ENCODE measurements at regions not wholly inside any gene's neighbourhood (a gene's known extent, or its start where the extent isn't known, plus 50 kb on each side); places are given as distances from the start of the nearest gene placed in this dataset.

GRCh38 chr2:106686814-106687213 lies 199.2 kb downstream of the ST6GAL2 start:
- ChIA-PET POLR2A (no interaction called here), CTCF (no interaction called here)
- no peak overlapping the region for H3K4me3 Mint-ChIP-seq
- no peak for TF ChIP-seq CTCF (IDR thresholded peaks at IDR 0.05)
- H3K27me3 Mint-ChIP-seq: no peaks in the 10 kb centered on the region
- H3K27ac Mint-ChIP-seq: no peak overlapping the region
- ATAC-seq (ENCODE audit: low read depth) (no peak), DNase-seq (no peak)
- intact Hi-C loops (cut with micrococcal nuclease): no loop called here
- no peaks in the 10 kb centered on the region for H3K36me3 Mint-ChIP-seq (ENCODE audit: low read depth)
- peaks cover 11% of the 10 kb centered on the region for H3K9me3 Mint-ChIP-seq
- no peaks in the 10 kb centered on the region for H3K4me1 Mint-ChIP-seq

DNA sequence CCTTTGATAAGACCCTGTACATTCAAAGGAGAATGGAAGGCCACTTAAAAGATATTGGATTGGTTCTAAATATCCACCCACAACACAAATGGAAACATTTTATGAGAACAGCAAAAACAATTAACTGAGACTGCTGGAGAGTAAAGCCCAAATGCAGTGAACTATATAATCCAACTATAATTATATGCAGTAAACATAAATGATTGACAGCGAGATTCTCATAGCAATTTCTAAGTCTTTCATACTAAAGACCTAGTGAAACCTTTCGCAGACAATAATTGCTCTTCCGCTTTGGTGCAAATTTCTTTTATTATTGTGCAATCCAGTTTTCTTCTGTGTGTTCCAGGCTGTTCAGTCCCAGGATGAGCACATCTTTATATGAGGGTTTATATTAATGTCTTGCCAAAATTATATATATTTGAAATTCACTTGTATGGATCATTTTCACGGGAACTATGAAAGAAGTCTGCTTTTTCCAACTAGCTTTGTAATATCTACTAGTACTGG lies 190.9 kb downstream of the ST6GAL2 start:
- ChIA-PET POLR2A (no interaction called here), CTCF (no interaction called here)
- ATAC-seq (ENCODE audit: low read depth) (no peak), DNase-seq (no peak)
- Mint-ChIP-seq H3K4me1 (no peaks in the 10 kb centered on the region), H3K27ac (no peak overlapping the region), H3K9me3 (peaks cover 3% of the 10 kb centered on the region), H3K27me3 (no peaks in the 10 kb centered on the region), H3K4me3 (no peak overlapping the region), H3K36me3 (ENCODE audit: low read depth) (no peaks in the 10 kb centered on the region)
- TF ChIP-seq CTCF (IDR thresholded peaks at IDR 0.05): no peak
- intact Hi-C loops (cut with micrococcal nuclease): no loop called here

DNA sequence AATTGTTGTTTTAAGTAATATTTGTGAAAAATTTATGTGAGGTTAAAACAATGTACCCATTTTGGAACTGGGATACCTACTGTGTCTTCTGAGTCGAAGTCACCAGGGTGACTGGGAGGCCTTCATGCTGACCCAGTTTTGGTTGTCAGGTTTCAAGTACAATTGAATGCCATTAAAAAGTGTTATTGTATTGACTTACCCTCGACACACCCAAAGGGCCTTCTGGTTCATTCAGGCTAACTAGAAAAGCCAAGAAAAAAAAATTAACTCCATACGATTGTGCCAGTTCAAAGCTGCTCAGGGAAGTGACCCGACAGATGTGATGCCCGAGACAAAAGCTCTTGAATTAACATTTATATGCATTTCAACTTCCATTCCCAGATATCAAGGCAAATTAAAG lies 190.0 kb downstream of the ST6GAL2 start:
- no peaks in the 10 kb centered on the region for H3K27me3 Mint-ChIP-seq
- no peaks in the 10 kb centered on the region for H3K4me1 Mint-ChIP-seq
- no peak for TF ChIP-seq CTCF (IDR thresholded peaks at IDR 0.05)
- ATAC-seq (ENCODE audit: low read depth): no peak
- H3K9me3 Mint-ChIP-seq: no peaks in the 10 kb centered on the region
- POLR2A ChIA-PET: no interaction called here
- H3K4me3 Mint-ChIP-seq: no peak overlapping the region
- CTCF ChIA-PET: no interaction called here
- no peaks in the 10 kb centered on the region for H3K36me3 Mint-ChIP-seq (ENCODE audit: low read depth)
- no peak for DNase-seq
- no peak overlapping the region for H3K27ac Mint-ChIP-seq
- intact Hi-C loops (cut with micrococcal nuclease): no loop called here

GRCh38 chr2:106700616-106701015 lies 185.4 kb downstream of the ST6GAL2 start:
- intact Hi-C loops (cut with micrococcal nuclease): no loop called here
- ATAC-seq (ENCODE audit: low read depth): no peak
- POLR2A ChIA-PET: no interaction called here
- Mint-ChIP-seq H3K27me3 (no peaks in the 10 kb centered on the region), H3K4me1 (no peaks in the 10 kb centered on the region), H3K27ac (no peak overlapping the region), H3K9me3 (no peaks in the 10 kb centered on the region), H3K36me3 (ENCODE audit: low read depth) (no peaks in the 10 kb centered on the region), H3K4me3 (no peak overlapping the region)
- TF ChIP-seq CTCF (IDR thresholded peaks at IDR 0.05): no peak
- CTCF ChIA-PET: no interaction called here
- DNase-seq: no peak

- Mint-ChIP-seq H3K36me3 (ENCODE audit: low read depth) (no peaks in the 10 kb centered on the region), H3K27me3 (no peaks in the 10 kb centered on the region), H3K4me1 (no peaks in the 10 kb centered on the region), H3K4me3 (no peak overlapping the region), H3K9me3 (no peaks in the 10 kb centered on the region), H3K27ac (no peak overlapping the region)
- TF ChIP-seq CTCF (IDR thresholded peaks at IDR 0.05): no peak
- intact Hi-C loops (cut with micrococcal nuclease): no loop called here
- POLR2A ChIA-PET: no interaction called here
- CTCF ChIA-PET: no interaction called here
- ATAC-seq (ENCODE audit: low read depth) (no peak), DNase-seq (no peak)
Measured at GRCh38 chr2:106701203-106702022, 184.6 kb downstream of the ST6GAL2 start.

Measured in activated B cell treated with CpG ODN at 0.5 μM for 24 hours (primary cell).